ENCODE measurements at regions not wholly inside any gene's neighbourhood (a gene's known extent, or its start where the extent isn't known, plus 50 kb on each side); places are given as distances from the start of the nearest gene placed in this dataset.

- ATAC-seq (ENCODE audit: insufficient read depth, low FRiP score) (no peak), DNase-seq (no peak)
- H3K36me3 ChIP-seq (ENCODE audit: control insufficient read depth in 4 of 4, insufficient read depth in 4 of 4, low read length in 4 of 4), result no peaks in the 10 kb centered on the region
- H3K9me3 ChIP-seq (ENCODE audit: control insufficient read depth in 4 of 4, insufficient read depth in 3 of 4, low read length in 3 of 4), result peaks cover 0 to 3% (median 0%) of the 10 kb centered on the region in 4 donors
- TF ChIP-seq CTCF (IDR thresholded peaks at IDR 0.05; ENCODE audit: control extremely low read depth, extremely low read depth), result no peak
- no peak overlapping the region for H3K4me3 ChIP-seq
- H3K27me3 ChIP-seq (ENCODE audit: control insufficient read depth in 3 of 3, insufficient read depth in 3 of 3, low read length in 2 of 3), result no peaks in the 10 kb centered on the region
- H3K9ac ChIP-seq (ENCODE audit: insufficient read depth in 1 of 2, low read length in 2 of 2), result no peak overlapping the region
- no peak overlapping the region for H3K27ac ChIP-seq (ENCODE audit: low read depth in 1 of 2, low read length in 1 of 2)
- H3K4me1 ChIP-seq (ENCODE audit: control insufficient read depth in 5 of 5, insufficient read depth in 5 of 5, low read length in 5 of 5), result peaks cover 0 to 1% (median 0%) of the 10 kb centered on the region in 5 donors
These were observed 242.6 kb downstream of the BTG1 start for GRCh38 chr12:91902860-91903683.

GRCh38 chr12:91901381-91902074 lies 244.1 kb downstream of the BTG1 start:
- DNase-seq, result no peak
- Histone ChIP-seq H3K9ac (ENCODE audit: insufficient read depth in 1 of 2, low read length in 2 of 2) (no peak overlapping the region), H3K27me3 (ENCODE audit: control insufficient read depth in 3 of 3, insufficient read depth in 3 of 3, low read length in 2 of 3) (no peaks in the 10 kb centered on the region), H3K9me3 (ENCODE audit: control insufficient read depth in 4 of 4, insufficient read depth in 3 of 4, low read length in 3 of 4) (peaks cover 0 to 3% (median 0%) of the 10 kb centered on the region in 4 donors), H3K27ac (ENCODE audit: low read depth in 1 of 2, low read length in 1 of 2) (no peak overlapping the region), H3K4me3 (no peak overlapping the region), H3K4me1 (ENCODE audit: control insufficient read depth in 5 of 5, insufficient read depth in 5 of 5, low read length in 5 of 5) (peaks cover 0 to 5% (median 0%) of the 10 kb centered on the region in 5 donors), H3K36me3 (ENCODE audit: control insufficient read depth in 4 of 4, insufficient read depth in 4 of 4, low read length in 4 of 4) (no peaks in the 10 kb centered on the region)
- 92 to 100% methylated on average over 3 of the region's 3 CpGs for WGBS, 2 donors
- no peak for TF ChIP-seq CTCF (IDR thresholded peaks at IDR 0.05; ENCODE audit: control extremely low read depth, extremely low read depth)
- ATAC-seq (ENCODE audit: insufficient read depth, low FRiP score), result no peak

GRCh38 chr12:91900971-91901370 lies 244.7 kb downstream of the BTG1 start:
- Histone ChIP-seq H3K9me3 (ENCODE audit: control insufficient read depth in 4 of 4, insufficient read depth in 3 of 4, low read length in 3 of 4) (peaks cover 0 to 3% (median 0%) of the 10 kb centered on the region in 4 donors), H3K9ac (ENCODE audit: insufficient read depth in 1 of 2, low read length in 2 of 2) (no peak overlapping the region), H3K4me1 (ENCODE audit: control insufficient read depth in 5 of 5, insufficient read depth in 5 of 5, low read length in 5 of 5) (peaks cover 0 to 10% (median 3%) of the 10 kb centered on the region in 5 donors), H3K27me3 (ENCODE audit: control insufficient read depth in 3 of 3, insufficient read depth in 3 of 3, low read length in 2 of 3) (no peaks in the 10 kb centered on the region), H3K36me3 (ENCODE audit: control insufficient read depth in 4 of 4, insufficient read depth in 4 of 4, low read length in 4 of 4) (no peaks in the 10 kb centered on the region), H3K4me3 (no peak overlapping the region), H3K27ac (ENCODE audit: low read depth in 1 of 2, low read length in 1 of 2) (no peak overlapping the region)
- DNase-seq (no peak), ATAC-seq (ENCODE audit: insufficient read depth, low FRiP score) (no peak)
- TF ChIP-seq CTCF (IDR thresholded peaks at IDR 0.05; ENCODE audit: control extremely low read depth, extremely low read depth), result no peak
